Smooth muscle cell (in vitro differentiated cells): ENCODE measurements at regions not wholly inside any gene's neighbourhood (a gene's known extent, or its start where the extent isn't known, plus 50 kb on each side); places are given as distances from the start of the nearest gene placed in this dataset.
"Not testable (repeated sequence)": the region's sequence is repeated elsewhere in the genome, so short reads cannot be mapped to it uniquely, and the experiment has no call there.

Experiments
- DNase-seq: peaks from one replicate; lab custom pipeline; 2025; ENCODE audit not compliant: unreplicated experiment; lab: John Stamatoyannopoulos, UW
- H2AFZ ChIP-seq: fragments of 200-600 bp; sonication (generic); 2 replicates; pipeline ENCODE4 v1.6.0; 2016; ENCODE audit warnings: antibody characterized with exemption, low read depth, mild to moderate bottlenecking
- H3F3A ChIP-seq: fragments of 200-600 bp; sonication (generic); 2 replicates; pipeline ENCODE4 v1.6.0; 2017; ENCODE audit warnings: antibody characterized with exemption, low read depth
- H3K27ac ChIP-seq: fragments of 200-600 bp; sonication (generic); 2 replicates; pipeline ENCODE4 v1.5.1; 2016; ENCODE audit warnings: low read depth, mild to moderate bottlenecking
- H3K27me3 ChIP-seq: fragments of 200-600 bp; sonication (generic); 2 replicates; pipeline ENCODE4 v1.6.1; 2016; ENCODE audit warnings: low read depth, mild to moderate bottlenecking
- H3K36me3 ChIP-seq: fragments of 200-600 bp; sonication (generic); 2 replicates; pipeline ENCODE4 v1.5.1; 2016; ENCODE audit warnings: low read depth
- H3K4me1 ChIP-seq: fragments of 200-600 bp; sonication (generic); 2 replicates; pipeline ENCODE4 v1.5.1; 2016; ENCODE audit warnings: low read depth
- H3K4me2 ChIP-seq: fragments of 200-600 bp; sonication (generic); 2 replicates; pipeline ENCODE4 v1.6.0; 2016; ENCODE audit warnings: mild to moderate bottlenecking
- H3K4me3 ChIP-seq: fragments of 200-600 bp; sonication (generic); 2 replicates; pipeline ENCODE4 v1.5.1; 2016; ENCODE audit warnings: mild to moderate bottlenecking
- H3K79me2 ChIP-seq: fragments of 200-600 bp; sonication (generic); 2 replicates; pipeline ENCODE4 v1.6.0; 2016; ENCODE audit warnings: low read depth, mild to moderate bottlenecking
- H3K9ac ChIP-seq: fragments of 200-600 bp; sonication (generic); 2 replicates; pipeline ENCODE4 v1.6.0; 2016; ENCODE audit warnings: low read depth
- H3K9me3 ChIP-seq: fragments of 200-600 bp; sonication (generic); replicated peaks from 2 replicates; pipeline ENCODE4 v1.5.1; 2016; ENCODE audit warnings: low read depth
- H4K20me1 ChIP-seq: fragments of 200-600 bp; sonication (generic); 2 replicates; pipeline ENCODE4 v1.6.0; 2016; ENCODE audit warnings: low read depth
- CTCF ChIP-seq: fragments of 200-600 bp; sonication (generic); IDR thresholded peaks from 2 replicates; pipeline ENCODE4 v1.5.1; 2017; ENCODE audit warnings: borderline replicate concordance, mild to moderate bottlenecking, antibody characterized with exemption; ENCODE audit not compliant: insufficient read depth, poor library complexity, severe bottlenecking
- WGBS: methylation state at CpG from one replicate; pipeline ENCODE4 v1.1.7; 2016; ENCODE audit warnings: low lambda C conversion rate; 5-methylcytosine and 5-hydroxymethylcytosine counted together

- WGBS, result 59% methylated on average over 3 of the region's 3 CpGs
- not testable (repeated sequence) for H2AFZ ChIP-seq
These were observed 393.6 kb downstream of the PTPRC start for GRCh38 chr1:199032479-199032878.

GRCh38 chr1:199033661-199034060 is 394.8 kb downstream of the PTPRC start:
- H3K79me2 ChIP-seq, result no peaks in the 10 kb centered on the region
- H2AFZ ChIP-seq, result no peak overlapping the region
- H3K4me2 ChIP-seq, result no peak overlapping the region
- H3K27me3 ChIP-seq, result no peaks in the 10 kb centered on the region
- H3K4me1 ChIP-seq, result no peaks in the 10 kb centered on the region
- H4K20me1 ChIP-seq, result no peaks in the 10 kb centered on the region
- H3K9ac ChIP-seq, result no peak overlapping the region
- no peak overlapping the region for H3K4me3 ChIP-seq
- H3F3A ChIP-seq, result no peaks in the 10 kb centered on the region
- no peak for DNase-seq
- TF ChIP-seq CTCF, result no peak
- no peaks in the 10 kb centered on the region for H3K9me3 ChIP-seq
- H3K27ac ChIP-seq, result no peak overlapping the region
- H3K36me3 ChIP-seq, result no peaks in the 10 kb centered on the region

More at GRCh38 chr1:199032479-199032878, 393.6 kb downstream of the PTPRC start:
- not testable (repeated sequence) for H3K27ac ChIP-seq, DNase-seq, H3K4me2 ChIP-seq, H4K20me1 ChIP-seq, H3K9ac ChIP-seq, H3K4me3 ChIP-seq, H3F3A ChIP-seq, H3K4me1 ChIP-seq, H3K36me3 ChIP-seq, H3K9me3 ChIP-seq, H3K27me3 ChIP-seq, H3K79me2 ChIP-seq

GRCh38 chr1:199038156-199038555 is 399.3 kb downstream of the PTPRC start:
- no peak for DNase-seq
- H4K20me1 ChIP-seq, result no peaks in the 10 kb centered on the region
- H3K4me2 ChIP-seq, result no peak overlapping the region
- H3K4me1 ChIP-seq, result no peaks in the 10 kb centered on the region
- H3K36me3 ChIP-seq, result no peaks in the 10 kb centered on the region
- H3K4me3 ChIP-seq, result no peak overlapping the region
- H3K9me3 ChIP-seq, result no peaks in the 10 kb centered on the region
- H2AFZ ChIP-seq, result no peak overlapping the region
- TF ChIP-seq CTCF, result no peak
- H3K79me2 ChIP-seq, result no peaks in the 10 kb centered on the region
- no peak overlapping the region for H3K9ac ChIP-seq
- no peaks in the 10 kb centered on the region for H3K27me3 ChIP-seq
- no peak overlapping the region for H3K27ac ChIP-seq
- WGBS, result 75% methylated on average over 3 of the region's 3 CpGs
- H3F3A ChIP-seq, result peaks cover 10% of the 10 kb centered on the region

- WGBS, result 100% methylated on average over 1 of the region's 1 CpG
These were observed 401.5 kb downstream of the PTPRC start for GRCh38 chr1:199040076-199040905.

More at GRCh38 chr1:199040076-199040905, 401.5 kb downstream of the PTPRC start:
- Histone ChIP-seq H4K20me1 (no peaks in the 10 kb centered on the region), H3K27me3 (no peaks in the 10 kb centered on the region), H3K36me3 (no peaks in the 10 kb centered on the region), H3K9me3 (no peaks in the 10 kb centered on the region), H3K79me2 (no peaks in the 10 kb centered on the region), H3K4me3 (no peak overlapping the region), H3F3A (peaks cover 10% of the 10 kb centered on the region), H3K27ac (no peak overlapping the region), H3K4me2 (no peak overlapping the region), H2AFZ (no peak overlapping the region), H3K9ac (no peak overlapping the region), H3K4me1 (no peaks in the 10 kb centered on the region)
- no peak for DNase-seq
- no peak for TF ChIP-seq CTCF
